Omental fat pad (tissue), 3 donors: ENCODE measurements at regions not wholly inside any gene's neighbourhood (a gene's known extent, or its start where the extent isn't known, plus 50 kb on each side); places are given as distances from the start of the nearest gene placed in this dataset.

Experiments
- ATAC-seq: fragments of 150-250 bp; one replicate; pipeline ENCODE4 v1.9.1; 2016; ENCODE audit warnings: mild to moderate bottlenecking, moderate library complexity; ENCODE audit not compliant: low FRiP score
- DNase-seq: peaks from one replicate; pipeline ENCODE4 v3.0.0-alpha.2; 2019; ENCODE audit warnings: low spot score
- TF ChIP-seq, protein P1 (sequence below), 3 donors: fragments of 450-650 bp; IDR thresholded peaks; one replicate each; pipeline ENCODE4 v1.5.1; 2016 to 2017; ENCODE audit warnings: antibody characterized with exemption in 3 of 3, mild to moderate bottlenecking in 3 of 3, moderate library complexity in 2 of 3

DNA sequence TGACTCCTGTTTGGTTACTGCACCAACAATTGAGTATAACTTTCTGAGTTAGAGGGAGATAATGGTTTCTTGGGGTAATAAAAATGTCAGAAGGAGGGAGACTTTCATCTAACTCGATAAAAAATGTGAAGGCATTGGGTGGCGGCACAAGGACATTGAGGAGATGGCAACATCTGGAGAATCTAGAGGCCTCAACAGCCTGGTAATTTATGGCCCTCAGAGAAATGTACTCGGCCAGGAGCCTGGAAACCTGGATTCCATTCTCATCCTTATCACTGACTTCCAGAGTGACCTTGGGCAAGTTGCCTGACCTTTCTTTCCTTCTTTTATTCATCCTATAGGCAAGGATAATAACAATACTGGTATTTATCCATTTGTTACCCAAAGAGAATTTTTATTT, 173.5 kb upstream of the MEX3C start:
- TF ChIP-seq, protein P1, sequence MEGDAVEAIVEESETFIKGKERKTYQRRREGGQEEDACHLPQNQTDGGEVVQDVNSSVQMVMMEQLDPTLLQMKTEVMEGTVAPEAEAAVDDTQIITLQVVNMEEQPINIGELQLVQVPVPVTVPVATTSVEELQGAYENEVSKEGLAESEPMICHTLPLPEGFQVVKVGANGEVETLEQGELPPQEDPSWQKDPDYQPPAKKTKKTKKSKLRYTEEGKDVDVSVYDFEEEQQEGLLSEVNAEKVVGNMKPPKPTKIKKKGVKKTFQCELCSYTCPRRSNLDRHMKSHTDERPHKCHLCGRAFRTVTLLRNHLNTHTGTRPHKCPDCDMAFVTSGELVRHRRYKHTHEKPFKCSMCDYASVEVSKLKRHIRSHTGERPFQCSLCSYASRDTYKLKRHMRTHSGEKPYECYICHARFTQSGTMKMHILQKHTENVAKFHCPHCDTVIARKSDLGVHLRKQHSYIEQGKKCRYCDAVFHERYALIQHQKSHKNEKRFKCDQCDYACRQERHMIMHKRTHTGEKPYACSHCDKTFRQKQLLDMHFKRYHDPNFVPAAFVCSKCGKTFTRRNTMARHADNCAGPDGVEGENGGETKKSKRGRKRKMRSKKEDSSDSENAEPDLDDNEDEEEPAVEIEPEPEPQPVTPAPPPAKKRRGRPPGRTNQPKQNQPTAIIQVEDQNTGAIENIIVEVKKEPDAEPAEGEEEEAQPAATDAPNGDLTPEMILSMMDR (IDR thresholded peaks at IDR 0.05) = no peak
- no peak for ATAC-seq
- no peak for DNase-seq

DNA sequence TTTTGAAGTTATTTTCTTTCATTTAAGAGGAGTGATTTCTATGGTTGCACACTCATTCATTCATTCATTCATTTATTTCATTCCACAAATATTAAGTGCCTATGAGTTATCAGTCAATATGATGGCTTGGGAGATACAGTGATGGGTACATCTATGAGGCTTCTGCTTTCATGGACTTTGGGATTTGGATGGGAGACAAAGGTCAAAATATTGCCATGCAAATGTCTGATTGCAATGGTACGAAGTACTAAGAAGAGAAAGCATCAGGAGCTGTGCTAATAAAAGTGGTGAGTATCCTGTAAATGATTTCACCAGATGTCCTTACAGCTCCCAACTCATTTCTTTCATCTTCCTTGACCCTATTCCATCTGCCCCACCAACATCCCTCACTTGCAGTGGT, 174.4 kb upstream of the MEX3C start:
- ATAC-seq (no peak), DNase-seq (no peak)
- TF ChIP-seq, protein P1 (IDR thresholded peaks at IDR 0.05) = no peak

DNA sequence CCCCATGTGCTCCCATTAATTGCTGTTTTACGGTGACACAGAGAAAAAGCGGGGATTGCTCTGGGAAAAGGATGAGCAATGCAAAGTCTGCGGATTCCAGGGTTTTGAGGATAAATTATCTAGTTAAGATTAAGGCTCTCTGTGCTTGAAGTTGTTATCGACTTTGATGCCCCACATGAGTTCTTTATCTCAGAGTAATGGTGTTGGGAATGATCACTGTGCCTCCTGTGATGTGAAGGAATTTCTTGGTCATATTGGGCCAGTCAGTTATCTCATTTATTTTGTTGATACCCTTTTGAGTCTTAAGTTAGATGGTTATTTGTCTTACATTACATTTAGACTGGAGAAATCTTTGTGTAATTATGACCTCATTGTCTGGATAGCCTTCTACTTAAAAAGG, 184.6 kb upstream of the MEX3C start:
- DNase-seq = no peak
- no peak for ATAC-seq
- TF ChIP-seq, protein P1 (IDR thresholded peaks at IDR 0.05) = no peak

DNA sequence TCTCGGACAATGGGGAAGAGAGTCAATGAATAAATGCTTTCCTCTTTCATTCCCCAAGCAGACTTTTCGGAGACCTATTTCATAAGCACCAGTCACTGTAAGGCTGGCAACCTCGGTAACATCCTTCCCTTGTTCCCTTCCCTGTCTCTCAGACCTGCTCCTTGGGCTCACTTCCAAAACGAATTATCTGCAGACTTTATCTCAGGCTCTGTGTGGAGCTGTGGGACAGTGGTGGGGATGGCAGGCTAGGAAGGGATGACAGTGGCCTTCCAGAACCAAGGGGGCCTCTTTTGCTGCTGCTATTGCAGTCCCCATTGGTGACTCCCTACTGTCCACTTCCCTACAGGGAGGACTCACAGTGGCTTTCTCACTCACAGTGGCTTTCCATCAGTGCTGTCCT, 185.6 kb upstream of the MEX3C start:
- no peak for ATAC-seq

DNA sequence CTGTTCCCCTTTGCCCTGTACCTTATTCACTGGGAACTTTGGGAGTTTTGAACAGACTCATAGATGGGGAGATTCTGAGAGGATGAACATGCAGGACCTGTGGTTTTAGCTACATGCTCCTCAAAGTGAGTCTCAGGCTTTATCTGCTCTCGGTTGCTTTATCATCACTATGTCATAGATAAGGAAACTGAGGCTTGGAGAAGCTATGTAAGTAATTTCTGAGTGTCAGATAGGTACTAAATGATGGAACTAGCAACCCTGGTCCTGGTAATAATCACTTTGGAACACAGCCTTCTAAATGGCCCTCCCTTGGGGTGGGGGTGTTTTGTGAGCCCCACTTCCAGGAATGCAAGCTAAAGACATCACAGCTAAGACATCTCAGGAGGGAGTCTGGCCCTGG, 186.2 kb upstream of the MEX3C start:
- TF ChIP-seq, protein P1 (IDR thresholded peaks at IDR 0.05) = no peak
- ATAC-seq (no peak), DNase-seq (no peak)

More for the DNA sequence above, 185.6 kb upstream of the MEX3C start:
- TF ChIP-seq, protein P1 (IDR thresholded peaks at IDR 0.05) = no peak
- no peak for DNase-seq

DNA sequence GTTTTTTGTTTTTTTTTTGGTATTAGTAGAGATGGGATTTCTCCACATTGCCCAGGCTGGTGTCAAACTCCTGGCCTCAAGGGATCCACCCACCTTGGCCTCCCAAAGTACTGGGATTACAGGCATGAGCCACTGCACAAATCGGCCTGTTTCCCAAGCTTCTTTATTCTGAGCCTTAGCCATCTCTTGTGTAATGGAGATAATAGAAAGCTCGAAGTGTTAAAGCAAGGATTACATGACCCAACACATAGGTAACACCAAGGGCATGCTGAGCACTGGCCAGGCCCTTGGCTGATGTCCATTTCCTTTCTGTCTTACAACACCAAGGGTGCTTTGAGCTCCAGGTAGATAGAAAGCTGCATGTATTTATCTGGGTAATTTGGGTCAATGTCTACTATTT, 187.8 kb upstream of the MEX3C start:
- ATAC-seq = no peak
- DNase-seq = no peak
- TF ChIP-seq, protein P1 (IDR thresholded peaks at IDR 0.05) = no peak

DNA sequence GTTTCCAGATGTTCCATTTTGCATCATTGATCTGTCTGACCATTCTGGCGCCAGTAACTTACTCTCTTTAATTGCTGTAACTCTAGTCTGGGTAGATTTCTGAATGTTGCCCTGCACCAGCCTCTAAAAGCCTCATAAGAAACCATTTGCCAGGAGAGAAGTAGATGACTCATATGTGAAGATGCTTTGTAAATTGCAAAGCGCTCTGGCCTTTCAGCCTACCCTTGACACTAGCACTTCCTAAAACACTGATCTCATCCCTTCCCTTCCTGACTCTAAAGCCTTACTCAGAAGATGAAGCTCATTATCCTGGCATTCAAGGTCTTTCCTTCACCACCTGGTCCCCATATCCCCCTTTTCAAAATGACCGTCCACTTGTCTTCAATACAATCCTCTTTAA, 193.2 kb upstream of the MEX3C start:
- ATAC-seq = no peak
- DNase-seq = no peak
- TF ChIP-seq, protein P1 (IDR thresholded peaks at IDR 0.05) = no peak
